ENCODE measurements at regions not wholly inside any gene's neighbourhood (a gene's known extent, or its start where the extent isn't known, plus 50 kb on each side); places are given as distances from the start of the nearest gene placed in this dataset.

DNA sequence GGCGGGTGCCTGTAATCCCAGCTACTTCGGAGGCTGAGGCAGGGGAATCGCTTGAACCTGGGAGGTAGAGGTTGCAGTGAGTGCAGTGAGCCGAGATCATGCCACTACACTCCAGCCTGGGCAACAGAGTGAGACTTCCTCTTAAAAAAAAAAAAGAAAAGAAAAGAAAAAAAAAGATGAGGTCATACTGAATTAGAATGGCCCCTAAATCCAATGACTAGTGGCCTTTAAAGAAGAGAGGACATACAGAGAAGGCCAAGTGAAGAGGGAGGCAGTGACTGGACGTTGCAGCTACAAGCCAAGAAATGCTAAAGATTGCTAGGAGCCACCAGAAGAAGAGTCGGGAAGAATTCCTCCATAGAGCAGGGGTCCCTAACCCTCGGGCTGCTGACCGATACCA lies 76.9 kb upstream of the TIAM1 start:
- no peak for TF ChIP-seq POLR2AphosphoS5 (IDR thresholded peaks at IDR 0.05; ENCODE audit: low read depth, low read length)
- no peak for TF ChIP-seq POLR2A (IDR thresholded peaks at IDR 0.05; ENCODE audit: low read depth, low read length)
